HepG2 (cell line): ENCODE measurements at regions not wholly inside any gene's neighbourhood (a gene's known extent, or its start where the extent isn't known, plus 50 kb on each side); places are given as distances from the start of the nearest gene placed in this dataset.

Source experiments
- ASH2L ChIP-seq: fragments of 300-600, 200-600 bp; sonication (generic); IDR thresholded peaks from 2 replicates; pipeline ENCODE4 v1.7.0; 2017; ENCODE audit warnings: low read depth, mild to moderate bottlenecking, moderate library complexity, mixed read lengths, low read length; ENCODE audit not compliant: insufficient read length
- FOXJ3 ChIP-seq: sonication (generic); formaldehyde crosslinking; IDR thresholded peaks from 2 replicates; pipeline ENCODE4 v1.4.0; 2020; ENCODE audit warnings: missing genetic modification reagents, mild to moderate bottlenecking, borderline replicate concordance
- FOXM1 ChIP-seq: sonication (generic); formaldehyde crosslinking; IDR thresholded peaks from 2 replicates; pipeline ENCODE4 v1.5.0; 2020; ENCODE audit warnings: missing genetic modification reagents
- SIN3B ChIP-seq: fragments of 150-350 bp; IDR thresholded peaks from 2 replicates; pipeline ENCODE4 v1.6.1; 2014; ENCODE audit warnings: low read length
- SMARCC2 ChIP-seq: fragments of 450-650 bp; IDR thresholded peaks from 2 replicates; pipeline ENCODE4 v1.6.1; 2017; ENCODE audit warnings: antibody characterized with exemption, mild to moderate bottlenecking
- SRF ChIP-seq: IDR thresholded peaks from 2 replicates; pipeline ENCODE4 v1.6.1; 2011; ENCODE audit warnings: mild to moderate bottlenecking, low read depth, low read length, moderate library complexity

GRCh38 chr7:80026766-80027165, 107.9 kb upstream of the GNAI1 start:
- TF ChIP-seq SMARCC2: no peak
- TF ChIP-seq FOXJ3 (CRISPR knock-in tag): no peak
- TF ChIP-seq FOXM1 (CRISPR knock-in tag): no peak
- no peak for TF ChIP-seq ASH2L
- no peak for TF ChIP-seq SIN3B
- TF ChIP-seq SRF: no peak
